ENCODE measurements at regions not wholly inside any gene's neighbourhood (a gene's known extent, or its start where the extent isn't known, plus 50 kb on each side); places are given as distances from the start of the nearest gene placed in this dataset.

- intact Hi-C loops (cut with micrococcal nuclease): no loop called here
- no peaks in the 10 kb centered on the region for H3K9me2 ChIP-seq (ENCODE audit: insufficient read depth)
Observed at GRCh38 chr4:41865306-41865980, 69.8 kb upstream of the TMEM33 start.

GRCh38 chr4:41859087-41859486 lies 76.1 kb upstream of the TMEM33 start:
- ATAC-seq: no peak
- H3K9me3 ChIP-seq (ENCODE audit: control insufficient read depth in 1 of 2, insufficient read depth in 1 of 2, low read depth in 1 of 2, low read length in 2 of 2): no peaks in the 10 kb centered on the region
- RAD21 ChIA-PET (ENCODE audit: low non-redundant PET in 1 of 2, low total read pairs in 2 of 2, uncharacterized antibody in 2 of 2, unreplicated experiment in 2 of 2): no interaction called here
- no peaks in the 10 kb centered on the region for H3K79me2 ChIP-seq (ENCODE audit: insufficient read depth, low read length)
- no peak overlapping the region for H3K4me2 ChIP-seq (ENCODE audit: low read length)
- no peak overlapping the region for H3K27ac ChIP-seq (ENCODE audit: low read depth, low read length)
- CTCF ChIA-PET: interaction anchor here (1.5 to 1.6 kb wide), 2 partner anchors 13 to 29 kb away, joined by 3 to 4 read pairs; no protein-coding TSS in a partner anchor
- H3K9ac ChIP-seq (ENCODE audit: low read length): no peak overlapping the region
- DNase-seq (ENCODE audit: low read depth, low spot score): no peak
- no peaks in the 10 kb centered on the region for H3K36me3 ChIP-seq (ENCODE audit: control insufficient read depth in 1 of 2, insufficient read depth in 2 of 2, low read length in 2 of 2)
- POLR2A ChIA-PET: no interaction called here
- intact Hi-C loops (cut with micrococcal nuclease): no loop called here
- no TSS peak for BruUV-seq (replicated peaks)
- no peaks in the 10 kb centered on the region for H3K27me3 ChIP-seq (ENCODE audit: insufficient read depth, low read length)
- no peak overlapping the region for H3K4me3 ChIP-seq (replicated peaks in 1 of 2; ENCODE audit: low read depth in 1 of 2, low read length in 2 of 2)
- H2AFZ ChIP-seq (ENCODE audit: low read depth, low read length, poor library complexity, severe bottlenecking): no peak overlapping the region
- no peaks in the 10 kb centered on the region for H4K20me1 ChIP-seq (ENCODE audit: insufficient read depth)
- H3K9me2 ChIP-seq (ENCODE audit: insufficient read depth): no peaks in the 10 kb centered on the region
- no peaks in the 10 kb centered on the region for H3K4me1 ChIP-seq (ENCODE audit: control insufficient read depth in 1 of 2, insufficient read depth in 2 of 2, low read length in 2 of 2)
- TF ChIP-seq REST (IDR thresholded peaks at IDR 0.05; ENCODE audit: low read depth) (no peak), ZBTB33 (IDR thresholded peaks at IDR 0.05; ENCODE audit: extremely low read depth, insufficient replicate concordance, low read length) (no peak), CEBPB (IDR thresholded peaks at IDR 0.05; ENCODE audit: low read depth) (no peak), YY1 (IDR thresholded peaks at IDR 0.05; ENCODE audit: extremely low read depth, insufficient replicate concordance, low read depth, low read length) (no peak), ZNF274 (IDR thresholded peaks at IDR 0.05; ENCODE audit: low read depth, low read length) (no peak), ZFX (IDR thresholded peaks at IDR 0.05) (no peak), SRF (IDR thresholded peaks at IDR 0.05; ENCODE audit: low read depth) (no peak), SIN3A (IDR thresholded peaks at IDR 0.05; ENCODE audit: low read depth) (no peak), EZH2 (IDR thresholded peaks at IDR 0.05) (no peak), EZH2phosphoT487 (IDR thresholded peaks at IDR 0.05; ENCODE audit: borderline replicate concordance) (no peak), POLR2AphosphoS5 (IDR thresholded peaks at IDR 0.05; ENCODE audit: low read depth, low read length) (no peak), EGR1 (IDR thresholded peaks at IDR 0.05; ENCODE audit: low read depth) (no peak), POLR2A (IDR thresholded peaks at IDR 0.05; ENCODE audit: borderline replicate concordance, extremely low read depth, insufficient read depth, insufficient read length) (no peak), ELF1 (IDR thresholded peaks at IDR 0.05; ENCODE audit: borderline replicate concordance, low read depth) (no peak), SP1 (IDR thresholded peaks at IDR 0.05; ENCODE audit: low read depth) (no peak), CBX3 (IDR thresholded peaks at IDR 0.05; ENCODE audit: low read depth) (no peak)

More at GRCh38 chr4:41865306-41865980, 69.8 kb upstream of the TMEM33 start:
- no peaks in the 10 kb centered on the region for H3K79me2 ChIP-seq (ENCODE audit: insufficient read depth, low read length)
- CTCF ChIA-PET: no interaction called here
- H3K4me2 ChIP-seq (ENCODE audit: low read length): no peak overlapping the region
- DNase-seq (ENCODE audit: low read depth, low spot score) (no peak), ATAC-seq (no peak)
- no peak overlapping the region for H3K9ac ChIP-seq (ENCODE audit: low read length)
- H3K4me3 ChIP-seq (replicated peaks in 1 of 2; ENCODE audit: low read depth in 1 of 2, low read length in 2 of 2): no peak overlapping the region
- no peak for TF ChIP-seq YY1 (IDR thresholded peaks at IDR 0.05; ENCODE audit: extremely low read depth, insufficient replicate concordance, low read depth, low read length)
- TF ChIP-seq SIN3A (IDR thresholded peaks at IDR 0.05; ENCODE audit: low read depth): no peak
- H3K9me3 ChIP-seq (ENCODE audit: control insufficient read depth in 1 of 2, insufficient read depth in 1 of 2, low read depth in 1 of 2, low read length in 2 of 2): no peaks in the 10 kb centered on the region
- POLR2A ChIA-PET: no interaction called here
- H4K20me1 ChIP-seq (ENCODE audit: insufficient read depth): no peaks in the 10 kb centered on the region
- H3K27me3 ChIP-seq (ENCODE audit: insufficient read depth, low read length): no peaks in the 10 kb centered on the region
- no peak overlapping the region for H2AFZ ChIP-seq (ENCODE audit: low read depth, low read length, poor library complexity, severe bottlenecking)
- RAD21 ChIA-PET (ENCODE audit: low non-redundant PET in 1 of 2, low total read pairs in 2 of 2, uncharacterized antibody in 2 of 2, unreplicated experiment in 2 of 2): no interaction called here
- no TSS peak for BruUV-seq (replicated peaks)
- no peaks in the 10 kb centered on the region for H3K4me1 ChIP-seq (ENCODE audit: control insufficient read depth in 1 of 2, insufficient read depth in 2 of 2, low read length in 2 of 2)
- H3K36me3 ChIP-seq (ENCODE audit: control insufficient read depth in 1 of 2, insufficient read depth in 2 of 2, low read length in 2 of 2): no peaks in the 10 kb centered on the region
- H3K27ac ChIP-seq (ENCODE audit: low read depth, low read length): no peak overlapping the region

Measured in HCT116 (cell line).